Adrenal gland (tissue), 5 donors: ENCODE measurements at regions not wholly inside any gene's neighbourhood (a gene's known extent, or its start where the extent isn't known, plus 50 kb on each side); places are given as distances from the start of the nearest gene placed in this dataset.
"Not testable (repeated sequence)": the region's sequence is repeated elsewhere in the genome, so short reads cannot be mapped to it uniquely, and the experiment has no call there.

Experiments used
- CTCF ChIP-seq, 6 experiments: fragments of 450-650 bp in 4 of 6; fragments of 200-600 bp in 2 of 6; sonication (generic) in 1 of 6; IDR thresholded peaks; 1 replicate in 5 of 6; 2 replicates in 1 of 6; pipeline versions ENCODE4 v1.5.1 to v1.8.0; 2016 to 2021; ENCODE audit warnings: antibody characterized with exemption in 6 of 6, mild to moderate bottlenecking in 2 of 6, moderate library complexity in 1 of 6
- POLR2A ChIP-seq, 2 donors: fragments of 450-650 bp; IDR thresholded peaks; one replicate each; pipeline ENCODE4 v1.6.1; 2017; ENCODE audit warnings: antibody characterized with exemption in 2 of 2, mild to moderate bottlenecking in 2 of 2, moderate library complexity in 1 of 2
- donor health status: DM: no; HTN: no; CAD: no.

DNA sequence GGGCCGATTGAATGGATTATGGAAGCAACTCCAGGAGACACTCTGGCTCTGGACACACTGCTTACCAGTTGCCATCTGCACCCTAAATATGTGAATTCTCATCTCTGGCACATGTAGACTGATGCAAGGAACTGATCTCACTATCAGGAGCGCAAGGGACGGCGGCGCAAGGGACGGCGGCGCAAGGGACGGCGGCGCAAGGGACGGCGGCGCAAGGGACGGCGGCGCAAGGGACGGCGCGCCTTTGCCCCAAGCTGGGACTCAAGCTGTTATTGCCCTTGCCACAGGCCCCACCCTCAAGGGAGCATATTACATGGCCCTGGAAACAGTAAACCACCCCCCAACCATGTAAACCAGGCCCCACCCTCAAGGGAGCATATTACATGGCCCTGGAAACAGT lies 199.7 kb upstream of the MOCS1 start:
- not testable (repeated sequence) for TF ChIP-seq POLR2A, CTCF (IDR thresholded peaks at IDR 0.05)
